ENCODE measurements at regions not wholly inside any gene's neighbourhood (a gene's known extent, or its start where the extent isn't known, plus 50 kb on each side); places are given as distances from the start of the nearest gene placed in this dataset.
A peak's percentile ranks its signal among the peaks of the same experiment; 100 is the strongest.
"Not testable (repeated sequence)": the region's sequence is repeated elsewhere in the genome, so short reads cannot be mapped to it uniquely, and the experiment has no call there.

GRCh38 chr4:28007693-28008092 is 1147.1 kb downstream of the STIM2 start:
- TF ChIP-seq CTCF (conservative IDR thresholded peaks at IDR 0.05; ENCODE audit: control insufficient read depth, insufficient read depth, low read depth, low read length) = no peak

GRCh38 chr4:28009541-28009940 is 1148.9 kb downstream of the STIM2 start:
- no peak for TF ChIP-seq CTCF (conservative IDR thresholded peaks at IDR 0.05; ENCODE audit: control insufficient read depth, insufficient read depth, low read depth, low read length)
- peak; percentile 2 for DNase-seq (ENCODE audit: low read depth)
- H3K4me3 ChIP-seq (ENCODE audit: control insufficient read depth, low read depth, low read length) = no peak overlapping the region

More at GRCh38 chr4:28007693-28008092, 1147.1 kb downstream of the STIM2 start:
- no peak overlapping the region for H3K4me3 ChIP-seq (ENCODE audit: control insufficient read depth, low read depth, low read length)
- DNase-seq (ENCODE audit: low read depth) = no peak

GRCh38 chr4:28010577-28011240 is 1150.1 kb downstream of the STIM2 start:
- no peak for TF ChIP-seq CTCF (conservative IDR thresholded peaks at IDR 0.05; ENCODE audit: control insufficient read depth, insufficient read depth, low read depth, low read length)
- DNase-seq (ENCODE audit: low read depth) = peak; percentile 44

DNA sequence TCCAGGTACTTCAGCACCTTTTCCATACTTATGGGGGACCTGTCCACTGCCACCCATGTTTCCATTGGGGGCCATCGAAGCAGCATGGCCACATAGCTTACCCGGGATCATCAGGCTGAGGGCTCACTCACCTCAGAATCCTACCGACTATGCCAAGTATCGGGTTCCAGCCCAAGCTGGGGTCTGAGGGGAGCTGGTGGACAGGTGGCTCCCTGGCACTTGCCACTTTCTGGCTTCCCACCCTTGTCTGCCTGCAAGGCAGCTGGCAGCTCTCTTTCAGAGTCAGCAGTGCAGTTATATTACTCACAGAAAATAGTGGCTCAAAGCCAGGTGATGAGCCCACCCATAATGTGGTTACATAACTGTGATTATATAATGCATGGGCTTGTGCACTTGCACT is 1153.8 kb downstream of the STIM2 start:
- no peak for TF ChIP-seq CTCF (conservative IDR thresholded peaks at IDR 0.05; ENCODE audit: control insufficient read depth, insufficient read depth, low read depth, low read length)
- no peak for DNase-seq (ENCODE audit: low read depth)
- H3K4me3 ChIP-seq (ENCODE audit: control insufficient read depth, low read depth, low read length) = no peak overlapping the region

More at GRCh38 chr4:28010577-28011240, 1150.1 kb downstream of the STIM2 start:
- H3K4me3 ChIP-seq (ENCODE audit: control insufficient read depth, low read depth, low read length) = no peak overlapping the region

DNA sequence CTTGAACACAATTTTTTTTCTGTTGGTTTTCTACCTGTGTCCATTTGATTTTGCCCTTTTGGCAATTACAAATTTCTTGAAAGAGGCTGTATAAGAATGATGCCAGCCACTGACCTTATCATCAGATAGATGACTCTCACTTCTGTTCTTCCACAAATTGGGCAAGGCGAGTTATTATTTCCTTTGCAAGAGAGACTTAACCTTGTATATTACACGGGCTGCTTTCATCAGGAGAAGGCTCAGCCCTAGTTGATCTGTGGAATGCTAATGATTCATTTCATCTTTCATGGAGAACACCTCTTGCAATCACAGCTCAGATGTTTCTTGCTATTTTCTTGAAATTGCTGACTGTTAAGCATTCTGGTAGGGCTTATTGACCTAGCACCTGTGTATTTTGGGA is 1155.4 kb downstream of the STIM2 start:
- no peak overlapping the region for H3K4me3 ChIP-seq (ENCODE audit: control insufficient read depth, low read depth, low read length)

GRCh38 chr4:28038253-28038652 is 1177.6 kb downstream of the STIM2 start:
- peak; percentile 70 for DNase-seq (ENCODE audit: low read depth)
- H3K4me3 ChIP-seq (ENCODE audit: control insufficient read depth, low read depth, low read length) = not testable (repeated sequence)

More for the DNA sequence above, 1155.4 kb downstream of the STIM2 start:
- no peak for TF ChIP-seq CTCF (conservative IDR thresholded peaks at IDR 0.05; ENCODE audit: control insufficient read depth, insufficient read depth, low read depth, low read length)
- DNase-seq (ENCODE audit: low read depth) = no peak

DNA sequence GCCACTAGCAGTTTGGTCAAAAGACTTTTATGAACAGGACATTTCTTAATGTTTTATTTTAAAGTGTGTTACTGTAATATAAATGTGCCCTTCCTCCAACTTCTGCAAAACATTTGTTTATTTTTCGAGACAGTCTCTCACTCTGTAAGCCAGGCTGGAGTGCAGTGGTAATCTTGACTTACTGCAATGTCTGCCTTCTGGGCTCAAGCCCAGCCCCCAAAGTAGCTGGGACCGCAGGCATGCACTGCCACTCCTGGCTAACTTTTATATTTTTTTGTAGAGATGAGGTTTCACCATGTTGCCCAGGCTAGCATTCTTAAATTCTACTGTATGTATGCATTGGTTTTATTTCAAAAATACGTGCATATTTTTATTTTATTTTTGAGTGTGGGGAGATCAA is 1201.9 kb downstream of the STIM2 start:
- no peak for DNase-seq (ENCODE audit: low read depth)
- no peak overlapping the region for H3K4me3 ChIP-seq (ENCODE audit: control insufficient read depth, low read depth, low read length)
- TF ChIP-seq CTCF (conservative IDR thresholded peaks at IDR 0.05; ENCODE audit: control insufficient read depth, insufficient read depth, low read depth, low read length) = no peak

Data from fibroblast of mammary gland (primary cell).